ENCODE measurements at regions not wholly inside any gene's neighbourhood (a gene's known extent, or its start where the extent isn't known, plus 50 kb on each side); places are given as distances from the start of the nearest gene placed in this dataset.

DNA sequence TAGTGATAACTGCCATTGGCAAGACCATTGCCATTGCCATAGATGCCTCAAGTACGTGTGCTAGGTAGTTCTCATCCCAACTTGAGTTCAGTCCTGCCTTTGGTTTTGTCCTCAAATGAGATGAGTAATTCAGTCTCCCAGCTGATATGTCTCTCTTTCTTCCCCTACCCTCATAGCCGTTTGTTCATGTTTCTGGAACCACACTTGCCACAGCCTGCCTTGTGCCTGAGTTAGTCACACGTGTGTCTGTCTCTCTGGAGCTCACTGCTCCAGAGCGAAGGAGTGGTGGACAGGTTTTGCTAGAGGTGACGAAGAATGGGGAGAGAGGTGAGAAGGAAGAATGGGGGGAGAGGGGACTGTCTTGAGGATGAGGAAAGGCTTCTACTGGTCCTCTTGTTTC lies 88.0 kb upstream of the IGF1R start (continued):
- TF ChIP-seq, protein P1, sequence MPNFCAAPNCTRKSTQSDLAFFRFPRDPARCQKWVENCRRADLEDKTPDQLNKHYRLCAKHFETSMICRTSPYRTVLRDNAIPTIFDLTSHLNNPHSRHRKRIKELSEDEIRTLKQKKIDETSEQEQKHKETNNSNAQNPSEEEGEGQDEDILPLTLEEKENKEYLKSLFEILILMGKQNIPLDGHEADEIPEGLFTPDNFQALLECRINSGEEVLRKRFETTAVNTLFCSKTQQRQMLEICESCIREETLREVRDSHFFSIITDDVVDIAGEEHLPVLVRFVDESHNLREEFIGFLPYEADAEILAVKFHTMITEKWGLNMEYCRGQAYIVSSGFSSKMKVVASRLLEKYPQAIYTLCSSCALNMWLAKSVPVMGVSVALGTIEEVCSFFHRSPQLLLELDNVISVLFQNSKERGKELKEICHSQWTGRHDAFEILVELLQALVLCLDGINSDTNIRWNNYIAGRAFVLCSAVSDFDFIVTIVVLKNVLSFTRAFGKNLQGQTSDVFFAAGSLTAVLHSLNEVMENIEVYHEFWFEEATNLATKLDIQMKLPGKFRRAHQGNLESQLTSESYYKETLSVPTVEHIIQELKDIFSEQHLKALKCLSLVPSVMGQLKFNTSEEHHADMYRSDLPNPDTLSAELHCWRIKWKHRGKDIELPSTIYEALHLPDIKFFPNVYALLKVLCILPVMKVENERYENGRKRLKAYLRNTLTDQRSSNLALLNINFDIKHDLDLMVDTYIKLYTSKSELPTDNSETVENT (CRISPR knock-in tag; IDR thresholded peaks at IDR 0.05) = no peak
- no peak for TF ChIP-seq RBM39 (optimal IDR thresholded peaks at IDR 0.05; ENCODE audit: low read depth, low read length)
- TF ChIP-seq BHLHE40 (IDR thresholded peaks at IDR 0.05; ENCODE audit: low read length) = no peak
- no peak for TF ChIP-seq NR3C1 (CRISPR knock-in tag; IDR thresholded peaks at IDR 0.05)

DNA sequence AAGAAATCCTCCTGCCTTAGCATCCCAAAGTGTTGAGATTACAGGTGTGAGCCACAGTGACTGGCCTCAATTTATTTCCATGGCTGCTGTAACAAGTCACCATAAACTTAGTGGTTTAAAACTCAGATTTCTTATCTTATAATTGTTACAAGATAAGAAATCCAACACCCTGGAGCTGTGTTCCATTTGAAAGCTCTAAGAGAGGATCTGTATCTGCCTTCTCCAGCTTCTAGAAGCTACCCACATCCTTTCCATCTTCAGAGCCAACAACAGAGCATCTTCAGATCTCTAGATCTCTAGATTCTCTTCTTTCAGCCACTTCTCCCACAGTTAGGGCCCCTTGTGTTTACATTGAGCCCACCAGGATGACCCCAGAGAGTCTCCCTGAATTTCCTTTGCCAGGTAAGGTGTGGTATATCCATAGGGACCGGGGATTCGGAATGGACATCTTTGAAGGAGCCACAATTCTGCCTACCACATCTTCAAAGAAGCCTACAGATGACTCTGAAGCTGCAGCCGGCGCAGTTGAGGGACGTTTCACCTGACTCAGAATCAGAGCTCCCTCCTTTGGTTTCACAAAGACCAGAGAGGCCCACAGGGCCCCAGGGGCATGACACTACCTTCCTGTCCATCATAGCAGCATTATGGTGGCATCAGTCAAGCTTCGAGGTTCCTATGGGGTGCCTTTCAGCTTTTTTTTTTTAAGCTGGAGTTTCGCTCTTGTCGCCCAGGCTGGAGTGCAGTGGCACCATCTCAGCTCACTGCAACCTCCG lies 87.0 kb upstream of the IGF1R start:
- ChIA-PET CTCF (ENCODE audit: low intra/inter-chr PET ratio) (no interaction called here), POLR2A (no interaction called here)
- H3K4me3 ChIP-seq = no peak overlapping the region
- FAIRE-seq (no peak), DNase-seq (ENCODE audit: extremely low read depth in 1 of 4, low spot score in 3 of 4) (no peak), ATAC-seq (no peak)
- H3K9ac ChIP-seq (ENCODE audit: insufficient read depth in 1 of 2, low read depth in 2 of 2, low read length in 2 of 2) = no peak overlapping the region
- 0% methylated on average over 9 of the region's 9 CpGs for WGBS (ENCODE audit: insufficient coverage, low coverage, missing lambda C conversion rate)
- peaks cover 11 to 45% of the 10 kb centered on the region in 2 experiments; a peak in 4 of 5 replicates for H3K27me3 ChIP-seq (ENCODE audit: control insufficient read depth in 2 of 2, insufficient read depth in 2 of 2, low read length in 2 of 2)
- no peaks in the 10 kb centered on the region for H4K20me1 ChIP-seq (replicated peaks; ENCODE audit: control insufficient read depth, insufficient read depth, low read length)
- H3K9me3 ChIP-seq (replicated peaks; ENCODE audit: control insufficient read depth, insufficient read depth, low read depth, low read length) = no peaks in the 10 kb centered on the region
- no peaks in the 10 kb centered on the region for H3K4me1 ChIP-seq (replicated peaks in 1 of 2; ENCODE audit: control insufficient read depth in 2 of 2, insufficient read depth in 2 of 2, low read length in 2 of 2)
- H3K4me2 ChIP-seq (ENCODE audit: insufficient read depth, low read length) = no peak overlapping the region
- H3K27ac ChIP-seq (ENCODE audit: extremely low read depth, low read depth, low read length) = no peak overlapping the region
- no peaks in the 10 kb centered on the region for H3K9me1 ChIP-seq (ENCODE audit: control insufficient read depth, insufficient read depth, low read length)
- no peaks in the 10 kb centered on the region for H3K79me2 ChIP-seq (ENCODE audit: control insufficient read depth, insufficient read depth, low read length)
- no peak overlapping the region for H2AFZ ChIP-seq (ENCODE audit: low read depth, low read length)
- no TSS peak for BruUV-seq (replicated peaks)
- in situ Hi-C loops (cut with MboI) = no loop called here
- intact Hi-C loops (cut with micrococcal nuclease) = no loop called here
- no peaks in the 10 kb centered on the region for H3K36me3 ChIP-seq (ENCODE audit: control insufficient read depth, insufficient read depth, low read length)
- TF ChIP-seq, protein P2, sequence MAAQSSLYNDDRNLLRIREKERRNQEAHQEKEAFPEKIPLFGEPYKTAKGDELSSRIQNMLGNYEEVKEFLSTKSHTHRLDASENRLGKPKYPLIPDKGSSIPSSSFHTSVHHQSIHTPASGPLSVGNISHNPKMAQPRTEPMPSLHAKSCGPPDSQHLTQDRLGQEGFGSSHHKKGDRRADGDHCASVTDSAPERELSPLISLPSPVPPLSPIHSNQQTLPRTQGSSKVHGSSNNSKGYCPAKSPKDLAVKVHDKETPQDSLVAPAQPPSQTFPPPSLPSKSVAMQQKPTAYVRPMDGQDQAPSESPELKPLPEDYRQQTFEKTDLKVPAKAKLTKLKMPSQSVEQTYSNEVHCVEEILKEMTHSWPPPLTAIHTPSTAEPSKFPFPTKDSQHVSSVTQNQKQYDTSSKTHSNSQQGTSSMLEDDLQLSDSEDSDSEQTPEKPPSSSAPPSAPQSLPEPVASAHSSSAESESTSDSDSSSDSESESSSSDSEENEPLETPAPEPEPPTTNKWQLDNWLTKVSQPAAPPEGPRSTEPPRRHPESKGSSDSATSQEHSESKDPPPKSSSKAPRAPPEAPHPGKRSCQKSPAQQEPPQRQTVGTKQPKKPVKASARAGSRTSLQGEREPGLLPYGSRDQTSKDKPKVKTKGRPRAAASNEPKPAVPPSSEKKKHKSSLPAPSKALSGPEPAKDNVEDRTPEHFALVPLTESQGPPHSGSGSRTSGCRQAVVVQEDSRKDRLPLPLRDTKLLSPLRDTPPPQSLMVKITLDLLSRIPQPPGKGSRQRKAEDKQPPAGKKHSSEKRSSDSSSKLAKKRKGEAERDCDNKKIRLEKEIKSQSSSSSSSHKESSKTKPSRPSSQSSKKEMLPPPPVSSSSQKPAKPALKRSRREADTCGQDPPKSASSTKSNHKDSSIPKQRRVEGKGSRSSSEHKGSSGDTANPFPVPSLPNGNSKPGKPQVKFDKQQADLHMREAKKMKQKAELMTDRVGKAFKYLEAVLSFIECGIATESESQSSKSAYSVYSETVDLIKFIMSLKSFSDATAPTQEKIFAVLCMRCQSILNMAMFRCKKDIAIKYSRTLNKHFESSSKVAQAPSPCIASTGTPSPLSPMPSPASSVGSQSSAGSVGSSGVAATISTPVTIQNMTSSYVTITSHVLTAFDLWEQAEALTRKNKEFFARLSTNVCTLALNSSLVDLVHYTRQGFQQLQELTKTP (IDR thresholded peaks at IDR 0.05; ENCODE audit: low read depth in 1 of 2, partially characterized antibody in 2 of 2) = no peak
- TF ChIP-seq ZNF561 (CRISPR knock-in tag; conservative IDR thresholded peaks at IDR 0.05) = no peak
- no peak for TF ChIP-seq ILK (tag; IDR thresholded peaks at IDR 0.05; ENCODE audit: borderline replicate concordance, low read depth)
- TF ChIP-seq BACH1 (tag; IDR thresholded peaks at IDR 0.05) = no peak
- TF ChIP-seq NFIX (CRISPR knock-in tag; IDR thresholded peaks at IDR 0.05; ENCODE audit: low read depth) = no peak
- TF ChIP-seq, protein P3, sequence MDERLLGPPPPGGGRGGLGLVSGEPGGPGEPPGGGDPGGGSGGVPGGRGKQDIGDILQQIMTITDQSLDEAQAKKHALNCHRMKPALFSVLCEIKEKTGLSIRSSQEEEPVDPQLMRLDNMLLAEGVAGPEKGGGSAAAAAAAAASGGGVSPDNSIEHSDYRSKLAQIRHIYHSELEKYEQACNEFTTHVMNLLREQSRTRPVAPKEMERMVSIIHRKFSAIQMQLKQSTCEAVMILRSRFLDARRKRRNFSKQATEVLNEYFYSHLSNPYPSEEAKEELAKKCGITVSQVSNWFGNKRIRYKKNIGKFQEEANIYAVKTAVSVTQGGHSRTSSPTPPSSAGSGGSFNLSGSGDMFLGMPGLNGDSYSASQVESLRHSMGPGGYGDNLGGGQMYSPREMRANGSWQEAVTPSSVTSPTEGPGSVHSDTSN (CRISPR knock-in tag; IDR thresholded peaks at IDR 0.05; ENCODE audit: low read depth) = no peak
- TF ChIP-seq, protein P3 (tag; conservative IDR thresholded peaks at IDR 0.05; ENCODE audit: low read depth) = no peak
- no peak for TF ChIP-seq YBX1 (IDR thresholded peaks at IDR 0.05)
